GM19324 (cell line): ENCODE measurements at regions not wholly inside any gene's neighbourhood (a gene's known extent, or its start where the extent isn't known, plus 50 kb on each side); places are given as distances from the start of the nearest gene placed in this dataset.
"Not testable (repeated sequence)": the region's sequence is repeated elsewhere in the genome, so short reads cannot be mapped to it uniquely, and the experiment has no call there.

Source experiments
- ATAC-seq: cut with Tn5 transposase; IDR thresholded peaks from one replicate; pipeline ENCODE4 v1.9.1; 2021; ENCODE audit warnings: mild to moderate bottlenecking, moderate library complexity; ENCODE audit not compliant: unreplicated experiment, low FRiP score

DNA sequence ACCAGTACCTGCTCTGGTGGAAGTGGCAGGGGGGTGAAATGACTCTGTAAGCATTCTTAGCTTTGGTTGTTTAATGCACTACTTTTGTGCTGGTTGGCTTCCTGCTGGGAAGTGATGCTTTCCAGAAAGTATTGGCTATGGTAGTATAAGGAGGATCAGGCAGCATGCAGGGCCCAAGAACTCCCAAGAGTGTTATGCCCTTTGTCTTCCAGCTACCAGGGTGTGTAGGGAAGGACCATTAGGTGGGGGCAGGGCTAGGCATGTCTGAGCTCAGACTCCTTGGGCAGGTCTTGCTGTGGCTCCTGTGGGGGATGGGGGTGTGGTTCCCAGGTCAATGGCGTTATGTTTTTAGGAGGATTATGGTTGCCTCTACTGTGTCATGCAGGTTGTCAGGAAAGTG lies 135.8 kb upstream of the TRPC7 start:
- no peak for ATAC-seq

DNA sequence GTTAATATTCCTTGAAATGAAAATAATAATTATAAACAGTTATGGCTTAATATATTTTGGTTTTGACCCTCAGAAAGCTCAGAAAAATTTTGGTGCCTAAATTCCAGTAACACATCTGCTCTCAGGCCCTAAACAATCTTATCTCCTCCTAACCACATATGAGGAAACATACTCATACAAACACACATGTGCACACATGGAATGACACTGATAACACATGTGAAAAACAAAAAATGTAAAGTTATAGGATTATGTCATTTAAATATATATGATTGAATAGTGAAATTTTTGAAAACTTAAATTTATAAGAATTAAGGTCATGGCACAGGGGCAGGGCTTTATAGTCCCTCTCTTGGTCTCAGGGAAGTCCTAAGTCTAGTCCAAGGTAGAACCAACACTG lies 127.2 kb upstream of the TRPC7 start:
- ATAC-seq, result no peak

DNA sequence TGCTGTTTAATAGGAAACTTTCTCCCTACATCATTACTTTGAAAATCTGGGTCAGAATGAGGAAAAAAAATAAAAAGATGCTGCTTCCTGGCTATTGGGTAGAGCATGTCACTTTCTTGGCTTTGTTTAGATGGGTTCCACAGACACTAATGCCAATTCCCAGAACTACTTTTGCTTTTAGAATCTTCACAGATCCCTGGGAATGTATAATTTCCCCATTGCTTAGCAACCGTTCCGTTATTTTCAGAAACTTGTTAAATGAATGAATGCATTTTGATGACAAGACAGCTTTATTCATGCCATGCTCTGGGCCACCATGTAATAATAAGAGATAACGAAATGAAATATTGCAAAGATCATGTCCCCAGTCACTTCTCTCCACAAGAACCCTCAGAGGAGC lies 126.5 kb upstream of the TRPC7 start:
- no peak for ATAC-seq

DNA sequence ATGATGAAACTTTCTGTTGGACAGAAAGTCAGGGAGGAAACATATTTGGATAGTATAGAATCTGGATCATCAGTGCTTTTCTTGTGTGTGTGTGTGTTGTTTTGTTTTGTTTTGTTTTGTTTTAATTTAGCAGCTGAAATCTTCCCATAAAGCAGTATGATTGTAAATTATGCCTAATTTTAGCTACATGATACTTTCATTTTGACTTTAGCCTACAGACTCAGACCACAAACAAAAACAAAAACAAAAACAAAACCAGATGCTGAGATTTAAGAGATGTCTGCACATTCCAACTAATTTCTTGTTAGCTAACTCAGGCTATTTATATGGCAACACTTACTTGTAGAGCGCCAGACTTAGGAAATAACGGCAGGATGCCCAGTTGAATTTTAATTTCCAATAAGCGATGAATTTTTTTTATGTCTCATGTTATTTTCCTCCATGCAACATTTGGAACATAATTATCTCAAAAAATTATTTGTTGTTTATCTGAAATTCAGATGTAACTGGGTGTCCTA lies 119.5 kb upstream of the TRPC7 start:
- no peak for ATAC-seq

DNA sequence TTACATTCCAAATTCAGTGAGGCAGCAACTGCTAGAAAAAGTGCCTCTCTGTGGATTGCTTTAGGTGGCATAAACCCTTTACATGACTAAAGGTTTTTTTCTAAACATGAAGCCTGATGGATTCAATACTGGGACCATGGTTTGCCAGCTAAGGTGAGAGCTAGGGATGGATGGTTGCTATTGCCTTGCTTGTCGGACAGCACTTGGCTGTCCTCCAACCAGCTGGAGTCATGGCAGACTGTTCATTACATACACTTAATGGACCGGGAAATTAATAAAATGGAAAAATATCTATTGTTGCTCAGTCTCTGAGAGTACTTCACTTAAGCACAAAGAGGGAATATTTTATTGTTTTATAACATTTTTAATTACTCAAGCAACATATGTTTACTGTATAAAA lies 116.9 kb upstream of the TRPC7 start:
- no peak for ATAC-seq

DNA sequence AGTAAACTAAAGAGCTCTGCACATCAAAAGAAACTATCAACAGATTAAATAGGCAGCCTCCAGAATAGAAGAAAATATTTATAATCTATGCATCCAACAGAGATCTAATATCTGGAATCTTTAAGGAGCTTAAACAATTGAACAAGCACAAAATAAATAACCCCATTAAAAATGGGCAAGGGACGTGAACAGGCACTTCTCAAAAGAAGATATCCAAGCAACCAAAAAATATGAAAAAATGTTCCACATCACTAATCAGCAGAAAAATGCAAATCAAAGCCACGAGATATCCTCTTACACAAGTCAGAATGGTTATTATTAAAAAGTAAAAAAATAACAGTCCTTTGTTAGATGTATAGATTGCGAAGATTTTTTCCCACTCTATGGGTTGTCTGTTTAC lies 109.1 kb upstream of the TRPC7 start:
- ATAC-seq, result no peak

DNA sequence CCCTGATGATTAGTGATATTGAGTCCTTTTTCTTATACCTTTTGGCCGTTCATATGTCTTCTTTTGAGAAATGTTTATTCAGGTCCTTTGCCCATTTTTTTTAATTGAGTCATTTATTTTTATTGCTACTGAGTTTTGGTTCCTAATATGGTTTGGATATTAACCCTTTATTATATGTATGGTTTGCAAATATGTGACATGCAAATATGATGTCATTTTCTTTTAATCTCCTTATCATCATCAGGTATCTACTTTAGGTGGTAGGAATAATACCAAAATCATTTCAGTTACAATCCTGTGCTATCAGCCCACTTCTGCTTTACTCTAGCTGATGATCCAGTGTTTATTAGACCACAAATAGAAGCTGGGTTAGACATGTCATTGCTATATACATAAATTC lies 102.3 kb upstream of the TRPC7 start:
- ATAC-seq, result no peak

DNA sequence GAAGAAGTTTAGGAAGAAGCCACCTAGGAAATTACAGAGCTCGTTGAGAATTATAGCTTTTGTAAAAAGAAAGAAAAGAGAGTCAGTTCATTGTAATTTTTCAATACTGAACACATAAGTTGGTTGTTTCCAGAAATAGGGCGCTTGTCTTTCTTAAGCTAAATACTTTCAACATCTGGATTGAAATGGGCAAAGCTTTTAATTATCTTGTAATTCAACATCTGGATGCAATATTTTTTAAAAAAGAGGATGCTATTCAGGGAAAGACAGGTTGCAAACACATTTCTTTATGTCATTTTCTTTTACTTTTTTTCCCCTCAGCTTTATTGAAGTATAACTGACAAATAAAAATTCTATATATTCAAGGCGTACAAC lies 100.7 kb upstream of the TRPC7 start:
- no peak for ATAC-seq

DNA sequence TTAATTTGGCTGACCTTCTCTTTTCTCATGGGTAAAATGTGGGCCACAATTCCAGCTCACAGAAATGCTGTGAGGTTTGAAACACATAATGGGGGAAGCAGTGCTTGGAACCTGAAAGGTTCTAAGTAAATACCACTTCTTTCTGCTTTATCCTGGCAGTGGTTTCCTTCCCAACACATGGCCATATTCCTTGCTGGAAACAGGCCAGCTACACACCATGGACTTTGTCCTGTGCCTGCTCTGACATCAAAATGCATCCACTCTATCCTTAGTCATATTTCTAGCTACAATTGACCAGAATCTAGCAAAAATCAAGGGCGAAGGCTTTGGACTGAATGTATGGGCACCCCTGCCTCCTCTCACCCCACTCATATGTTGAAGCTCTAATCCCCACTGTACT lies 93.1 kb upstream of the TRPC7 start:
- no peak for ATAC-seq

DNA sequence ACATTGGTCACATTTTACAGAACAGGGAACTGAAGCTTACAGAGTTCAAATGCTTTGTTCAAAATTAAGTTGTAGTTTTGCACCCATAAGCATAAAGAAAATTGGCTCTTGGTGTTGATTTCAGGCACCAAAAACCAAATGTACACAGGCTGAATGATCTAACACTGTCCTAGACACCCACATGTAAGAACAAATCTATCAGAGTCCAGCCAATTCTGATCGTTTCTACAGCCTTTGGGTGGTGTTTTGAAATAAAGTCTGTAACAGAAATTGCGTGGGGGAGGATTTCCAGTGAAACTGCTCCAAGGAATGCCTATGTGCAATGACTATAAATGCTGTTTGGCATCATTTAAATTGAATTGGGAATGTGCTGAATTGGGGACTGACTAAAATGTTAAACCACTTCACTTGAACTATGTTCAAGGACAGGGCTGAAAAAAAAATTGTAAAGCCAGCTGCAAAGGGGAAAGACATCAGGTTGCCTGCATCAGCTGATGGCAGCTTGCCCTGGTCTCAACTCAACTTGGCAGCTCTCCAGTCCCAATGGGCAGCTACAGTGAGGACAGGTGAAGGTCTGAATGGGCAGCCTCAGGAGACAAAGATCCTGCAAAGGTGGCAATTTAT lies 92.2 kb upstream of the TRPC7 start:
- no peak for ATAC-seq

DNA sequence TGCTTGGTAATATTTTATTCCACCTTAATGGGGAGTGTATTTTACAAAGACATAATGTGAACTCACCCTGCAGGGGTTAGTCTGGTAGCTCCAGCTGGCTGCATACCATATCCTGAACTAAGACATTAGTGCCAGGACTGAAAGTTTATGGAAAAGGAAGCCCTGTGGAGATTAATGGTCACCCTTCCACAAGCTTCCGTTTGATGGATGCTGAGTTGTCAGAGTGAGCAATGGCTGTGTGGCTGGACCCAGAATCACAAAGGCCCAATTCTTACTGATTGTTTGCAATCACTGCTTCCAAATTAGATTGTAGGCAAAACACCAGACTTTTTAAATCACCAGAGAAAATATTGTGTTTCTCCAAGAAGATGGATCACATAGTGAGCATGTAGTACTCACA lies 90.1 kb upstream of the TRPC7 start:
- ATAC-seq, result no peak

DNA sequence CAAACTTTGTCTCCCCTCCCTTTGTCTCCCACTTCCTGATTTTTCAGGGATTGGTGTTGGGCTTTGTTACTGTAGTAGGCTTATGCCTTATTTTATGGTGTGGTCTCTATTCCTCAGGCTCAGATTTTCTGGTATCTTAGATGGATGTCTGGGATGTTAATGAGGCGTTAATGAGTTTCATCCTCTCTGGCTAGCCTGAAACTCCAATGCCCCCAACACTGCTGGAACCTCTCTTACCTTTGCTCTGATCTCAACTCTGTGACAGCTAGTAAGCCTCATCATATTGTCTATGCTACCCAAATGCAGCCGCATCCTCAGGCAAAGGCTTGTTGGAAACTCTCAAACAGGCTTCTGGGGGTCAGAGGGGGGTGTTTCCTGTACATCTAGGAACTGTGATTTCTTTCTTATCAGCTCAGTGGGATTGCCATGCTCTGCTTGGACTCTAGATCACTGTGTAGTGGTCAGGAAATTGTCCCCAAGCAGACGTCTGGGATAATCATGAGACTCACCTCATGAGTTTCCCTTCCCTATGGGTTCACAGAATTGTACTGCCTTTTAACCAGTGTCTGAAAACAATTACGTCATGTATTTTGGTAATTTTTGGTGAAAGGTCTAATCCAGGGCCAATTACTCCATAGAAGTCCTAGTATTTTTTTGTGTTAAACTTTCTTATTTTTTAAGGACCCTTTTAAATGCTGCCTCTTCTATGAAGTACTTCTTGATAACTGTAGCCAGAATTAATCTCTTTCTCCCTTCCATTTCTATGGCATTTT lies 88.8 kb upstream of the TRPC7 start:
- ATAC-seq, result no peak

DNA sequence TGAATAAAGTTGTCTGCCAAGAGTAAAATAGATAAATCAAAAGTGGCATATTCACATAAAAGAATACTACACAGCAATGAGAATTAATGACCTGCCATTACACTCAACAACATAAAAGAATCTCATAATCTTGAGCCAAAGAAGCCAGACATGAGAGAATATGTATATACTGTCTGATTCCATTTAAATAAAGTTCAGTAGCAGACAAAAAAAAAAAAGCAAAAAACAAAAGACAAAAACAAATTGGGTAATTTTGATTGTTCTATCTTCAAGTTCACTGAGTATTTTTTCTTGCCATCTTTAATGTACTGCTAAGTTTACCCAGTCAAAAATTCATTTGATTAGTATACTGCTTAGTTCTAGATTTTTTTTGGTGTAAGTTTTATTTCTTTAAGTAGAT lies 87.9 kb upstream of the TRPC7 start:
- ATAC-seq, result no peak

DNA sequence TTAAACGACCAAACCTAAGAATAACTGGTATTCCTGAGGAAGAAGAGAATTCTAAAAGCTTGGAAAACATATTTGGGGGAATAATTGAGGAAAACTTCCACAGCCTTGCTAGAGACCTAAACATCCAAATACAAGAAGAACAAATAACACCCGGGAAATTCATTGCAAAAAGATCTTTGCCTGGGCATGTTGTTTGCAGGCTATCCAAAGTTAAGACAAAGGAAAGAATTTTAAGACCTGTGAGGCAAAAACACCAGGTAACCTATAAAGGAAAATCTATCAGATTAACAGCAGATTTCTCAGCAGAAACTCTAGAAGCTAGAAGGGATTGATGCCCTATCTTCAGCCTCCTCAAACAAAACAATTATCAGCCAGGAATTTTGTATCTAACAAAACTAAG lies 82.2 kb upstream of the TRPC7 start:
- not testable (repeated sequence) for ATAC-seq

DNA sequence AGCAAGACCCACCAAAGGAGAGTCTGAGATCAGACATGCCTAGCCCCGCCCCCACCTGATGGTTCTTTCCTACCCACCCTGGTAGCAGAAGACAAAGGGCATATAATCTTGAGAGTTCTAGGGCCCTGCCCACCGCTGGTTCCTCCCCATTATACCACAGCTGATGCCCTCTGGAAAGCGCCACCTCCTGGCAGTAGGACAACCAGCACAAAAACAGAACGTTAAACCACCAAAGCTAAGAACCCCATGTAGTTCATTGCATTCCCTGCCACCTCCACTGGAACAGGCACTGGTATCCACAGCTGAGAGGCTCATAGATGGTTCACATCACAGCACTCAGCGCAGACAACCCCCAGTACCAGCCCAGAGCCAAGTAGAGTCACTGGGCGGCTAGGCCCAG lies 81.2 kb upstream of the TRPC7 start:
- no peak for ATAC-seq

DNA sequence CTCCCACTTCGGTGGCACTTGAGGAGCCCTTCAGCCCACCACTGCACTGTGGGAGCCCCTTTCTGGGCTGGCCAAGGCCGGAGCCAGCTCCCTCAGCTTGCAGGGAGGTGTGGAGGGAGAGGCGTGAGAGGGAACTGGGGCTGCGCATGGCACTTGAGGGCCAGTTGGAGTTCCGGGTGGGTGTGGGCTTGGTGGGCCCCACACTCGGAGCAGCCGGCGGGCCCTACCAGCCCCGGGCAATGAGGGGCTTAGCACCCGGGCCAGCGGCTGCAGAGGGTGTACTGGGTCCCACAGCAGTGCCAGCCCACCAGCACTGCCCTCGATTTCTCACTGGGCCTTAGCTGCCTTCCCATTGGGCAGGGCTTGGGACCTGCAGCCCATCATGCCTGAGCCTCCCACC lies 78.8 kb upstream of the TRPC7 start:
- not testable (repeated sequence) for ATAC-seq

DNA sequence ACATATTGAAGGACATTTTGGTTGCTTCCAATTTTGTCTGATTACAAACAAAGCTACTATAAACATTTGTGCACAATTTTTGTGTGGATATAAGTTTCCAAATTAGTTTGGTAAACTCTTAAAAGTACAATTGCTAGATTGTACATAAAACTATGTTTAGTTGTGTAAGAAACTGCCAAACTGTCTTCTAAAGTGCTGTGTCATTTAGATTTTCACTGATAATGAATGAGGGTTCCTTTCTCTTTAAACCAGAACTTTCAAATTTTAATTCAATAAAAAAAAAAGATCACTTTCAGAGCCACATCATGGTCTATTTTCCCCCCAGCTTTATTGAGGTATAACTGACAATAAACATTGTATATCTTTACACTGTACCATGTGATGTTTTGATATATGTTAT lies 74.0 kb upstream of the TRPC7 start:
- no peak for ATAC-seq

DNA sequence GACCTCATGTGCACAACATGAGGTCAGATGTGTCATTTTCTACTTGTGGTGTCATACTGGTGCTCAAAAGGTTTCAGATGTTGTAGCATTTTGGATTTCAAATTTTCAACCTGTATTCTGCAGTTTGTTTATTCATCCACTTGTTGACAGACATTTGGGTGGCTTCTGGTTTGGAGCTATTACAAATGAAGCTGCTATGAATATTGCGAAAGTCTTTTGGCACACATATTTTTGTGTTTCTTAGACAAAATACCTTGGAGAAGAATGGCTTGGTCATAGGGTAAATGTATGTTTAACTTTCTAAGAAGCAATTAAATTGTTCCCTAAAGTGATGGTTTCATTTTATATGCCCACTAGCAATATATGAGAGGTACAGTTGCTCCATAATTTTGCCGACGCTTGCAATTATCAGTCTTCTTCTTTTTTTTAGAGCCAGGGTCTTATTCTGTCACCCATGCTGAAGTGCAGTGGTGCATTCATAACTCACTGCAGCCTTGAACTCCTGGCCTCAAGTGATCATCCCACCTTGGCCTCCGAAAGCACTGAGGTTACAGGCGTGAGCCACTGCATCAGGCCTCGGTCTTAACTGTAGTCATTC lies 70.7 kb upstream of the TRPC7 start:
- no peak for ATAC-seq

DNA sequence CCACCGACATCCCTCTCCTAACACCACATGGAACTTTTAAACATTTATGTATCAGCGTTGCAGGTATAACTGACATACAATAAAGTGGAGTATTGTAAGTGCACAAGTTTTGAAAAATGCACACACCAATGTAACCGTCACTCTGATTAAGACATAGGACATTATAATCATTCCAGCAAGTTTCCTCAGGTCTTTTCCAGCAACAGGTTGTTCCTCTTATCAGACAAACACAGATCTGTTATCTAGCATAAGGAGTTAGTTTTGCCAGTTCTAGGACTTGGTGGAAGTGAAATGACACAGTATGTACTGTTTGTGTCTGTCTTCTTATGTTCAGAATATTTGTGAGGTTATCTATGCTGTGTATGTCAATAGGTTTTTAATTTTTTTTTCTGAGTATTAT lies 69.5 kb upstream of the TRPC7 start:
- ATAC-seq, result no peak

DNA sequence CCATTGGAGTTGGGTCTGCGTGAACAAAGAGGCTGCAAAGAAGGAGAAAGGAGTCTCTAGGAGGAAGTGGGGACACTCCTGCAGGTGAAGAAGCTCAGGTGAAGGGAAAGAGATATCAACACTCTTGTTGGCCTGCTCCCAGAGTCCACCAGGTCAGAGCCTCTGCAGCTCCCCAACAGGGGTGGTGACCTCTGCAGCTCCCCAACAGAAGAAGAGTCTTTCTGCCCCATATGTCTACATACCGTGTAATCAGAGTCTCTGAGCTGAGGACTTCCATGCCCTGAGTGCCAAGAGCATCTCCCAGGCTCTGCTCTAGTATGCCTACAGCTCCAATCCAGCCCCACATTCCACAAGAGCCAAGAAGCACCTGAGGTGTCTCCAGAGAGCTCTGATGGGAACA lies 67.4 kb upstream of the TRPC7 start:
- ATAC-seq, result no peak

DNA sequence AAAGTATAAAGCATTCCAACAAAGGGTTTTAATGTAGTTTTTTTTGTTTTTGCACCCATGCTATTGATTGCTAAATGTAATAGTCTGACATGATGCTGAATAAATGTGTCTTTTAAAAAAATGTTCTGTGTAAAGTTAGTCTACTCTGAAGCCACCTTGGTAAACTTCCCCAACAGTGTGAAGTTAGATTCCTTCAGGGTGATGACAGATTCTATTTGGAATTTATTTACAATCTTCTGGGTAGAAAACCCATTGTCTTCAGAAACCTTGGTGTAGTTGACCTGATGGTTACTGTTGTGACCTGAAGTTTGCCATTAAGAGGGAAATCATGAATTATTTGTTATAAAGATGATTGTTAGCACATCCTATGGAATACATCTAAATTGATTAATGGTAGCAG lies 64.7 kb upstream of the TRPC7 start:
- no peak for ATAC-seq

DNA sequence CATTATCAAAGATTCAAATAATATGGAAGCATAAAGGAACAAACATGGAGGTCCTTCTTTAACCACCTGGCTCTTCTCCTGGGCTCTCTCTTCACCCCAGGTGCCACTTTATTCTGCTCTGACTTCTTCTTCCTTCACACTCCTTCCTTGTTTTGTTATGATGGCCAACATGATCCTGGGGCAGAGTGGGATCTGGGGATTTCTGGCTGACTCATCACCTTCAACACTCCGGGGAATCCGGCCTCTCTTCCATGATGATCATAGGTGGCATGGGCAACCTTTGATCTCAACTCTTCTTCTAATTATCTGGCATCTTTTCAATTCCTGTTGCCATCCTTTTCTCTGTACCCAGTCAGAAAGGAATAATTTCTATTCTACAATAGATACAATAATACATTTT lies 62.1 kb upstream of the TRPC7 start:
- ATAC-seq, result no peak
